Endothelial cell of umbilical vein (primary cell): ENCODE measurements at regions not wholly inside any gene's neighbourhood (a gene's known extent, or its start where the extent isn't known, plus 50 kb on each side); places are given as distances from the start of the nearest gene placed in this dataset.

Source experiments
- BruUV-seq: library from RNA; stranded (reverse); fragments of 400-500 nt; replicated peaks from 2 replicates; lab custom pipeline; 2021; lab: Mats Ljungman, UMichigan
- CTCF ChIA-PET: fragments of 300-600, 350-600 bp; sonication (Branson Sonifier 250); formaldehyde crosslinking; loops from one replicate; lab custom pipeline; 2021; ENCODE audit warnings: antibody characterized with exemption, inconsistent platforms; lab: Charles Lee
- POLR2A ChIA-PET: fragments of 300-600, 350-600 bp; sonication (Branson Sonifier 250); formaldehyde crosslinking; loops from one replicate; lab custom pipeline; 2021; ENCODE audit warnings: antibody characterized with exemption, inconsistent platforms; lab: Charles Lee
- DNase-seq: peaks from one replicate; pipeline ENCODE4 v3.0.0-alpha.2; 2011; ENCODE audit warnings: low read depth, low spot score
- FAIRE-seq: peaks from 2 replicates; lab custom pipeline; 2011; peaks lifted over from hg19 to GRCh38; lab: Jason Lieb, UNC
- H2AFZ ChIP-seq: 2 replicates; pipeline ENCODE4 v1.6.0; 2012; ENCODE audit warnings: low read depth, low read length, control low read depth, inconsistent platforms
- H3K27ac ChIP-seq: 2 replicates; pipeline ENCODE4 v1.5.1; 2011; ENCODE audit warnings: low read depth, mild to moderate bottlenecking, control low read depth, low read length, moderate library complexity; ENCODE audit not compliant: insufficient read depth
- H3K27me3 ChIP-seq, 2 experiments: 2 replicates each; pipeline versions ENCODE4 v1.6.0 to v1.6.1; 2011; ENCODE audit warnings: low read length in 2 of 2, mixed read lengths in 1 of 2; ENCODE audit not compliant: control insufficient read depth in 2 of 2, insufficient read depth in 2 of 2
- H3K36me3 ChIP-seq, 2 experiments: 2 replicates in 1 of 2; 3 replicates in 1 of 2; pipeline ENCODE4 v1.5.1; 2011; ENCODE audit warnings: low read length in 2 of 2, mild to moderate bottlenecking in 1 of 2, moderate library complexity in 1 of 2; ENCODE audit not compliant: control insufficient read depth in 2 of 2, insufficient read depth in 2 of 2; ENCODE audit errors: extremely low read depth in 1 of 2
- H3K4me1 ChIP-seq: 3 replicates; pipeline ENCODE4 v1.5.1; 2011; ENCODE audit warnings: mild to moderate bottlenecking, low read length; ENCODE audit not compliant: control insufficient read depth, insufficient read depth; ENCODE audit errors: extremely low read depth
- H3K4me2 ChIP-seq: 2 replicates; pipeline ENCODE4 v1.6.1; 2011; ENCODE audit warnings: low read length, control low read depth, mixed read lengths; ENCODE audit not compliant: insufficient read depth
- H3K4me3 ChIP-seq, 3 experiments: fragments of 200-600 bp in 1 of 3; sonication (generic), shearing (Covaris generic) in 1 of 3; replicated peaks in 1 of 3; 2 replicates each; pipeline ENCODE4 v1.5.1; 2011 to 2016; ENCODE audit warnings: control low read depth in 3 of 3, low read length in 3 of 3, mild to moderate bottlenecking in 2 of 3, inconsistent platforms in 1 of 3, low read depth in 1 of 3, moderate library complexity in 1 of 3; ENCODE audit not compliant: insufficient read depth in 1 of 3
- H3K79me2 ChIP-seq: 2 replicates; pipeline ENCODE4 v1.6.0; 2012; ENCODE audit warnings: low read length, inconsistent platforms; ENCODE audit not compliant: control insufficient read depth, insufficient read depth
- H3K9ac ChIP-seq: replicated peaks from 2 replicates; pipeline ENCODE3; 2011; ENCODE audit warnings: low read length, control low read depth; ENCODE audit not compliant: insufficient read depth; ENCODE audit errors: extremely low read depth
- H3K9me1 ChIP-seq: replicated peaks from 3 replicates; pipeline ENCODE4 v1.6.0; 2011; ENCODE audit warnings: mild to moderate bottlenecking, low read length; ENCODE audit not compliant: control insufficient read depth, insufficient read depth; ENCODE audit errors: extremely low read depth
- H3K9me3 ChIP-seq: replicated peaks from 2 replicates; pipeline ENCODE4 v1.5.1; 2012; ENCODE audit warnings: low read length, inconsistent platforms; ENCODE audit not compliant: control insufficient read depth, insufficient read depth
- H4K20me1 ChIP-seq: replicated peaks from 2 replicates; pipeline ENCODE3; 2011; ENCODE audit warnings: mild to moderate bottlenecking, low read length; ENCODE audit not compliant: control insufficient read depth, insufficient read depth; ENCODE audit errors: extremely low read depth
- EZH2 ChIP-seq: IDR thresholded peaks from 2 replicates; pipeline ENCODE4 v1.6.1; 2012; ENCODE audit warnings: borderline replicate concordance, low read depth, mild to moderate bottlenecking, moderate library complexity, low read length, inconsistent platforms; ENCODE audit not compliant: severe bottlenecking
- FOS ChIP-seq: IDR thresholded peaks from 2 replicates; pipeline ENCODE4 v1.6.1; 2011; ENCODE audit warnings: mild to moderate bottlenecking, low read length, moderate library complexity, borderline replicate concordance; ENCODE audit not compliant: insufficient read depth
- GATA2 ChIP-seq: IDR thresholded peaks from 2 replicates; pipeline ENCODE4 v1.7.0; 2011; ENCODE audit warnings: low read depth, mild to moderate bottlenecking, moderate library complexity, mixed read lengths, low read length; ENCODE audit not compliant: insufficient read length, insufficient read depth
- JUN ChIP-seq: IDR thresholded peaks from 2 replicates; pipeline ENCODE4 v1.6.1; 2011; ENCODE audit warnings: borderline replicate concordance, low read depth; ENCODE audit not compliant: insufficient read length, insufficient read depth
- MYC ChIP-seq: IDR thresholded peaks from one replicate; pipeline ENCODE4 v1.6.1; 2011; ENCODE audit warnings: mild to moderate bottlenecking, low read depth, low read length
- POLR2A ChIP-seq: IDR thresholded peaks from 2 replicates; pipeline ENCODE4 v1.6.1; 2012; ENCODE audit warnings: low read depth, mild to moderate bottlenecking, control low read depth, low read length
- POLR2AphosphoS5 ChIP-seq: IDR thresholded peaks from 2 replicates; pipeline ENCODE4 v1.6.1; 2012; ENCODE audit warnings: low read depth, mild to moderate bottlenecking, control low read depth, low read length, moderate library complexity; ENCODE audit not compliant: insufficient read depth
- dilution Hi-C: fragments of 300-500 bp; cut with MboI; formaldehyde crosslinking; loops from one replicate; pipeline ENCODE4 v1.15.0; 2019; ENCODE audit warnings: low sequenced_read_pairs; ENCODE audit not compliant: extremely low pct_ligation_motif_present
- intact Hi-C: fragments of 100-400 bp; cut with micrococcal nuclease; formaldehyde crosslinking; loops from one replicate; pipeline ENCODE4 v1.10.0; 2022
- TF ChIP-seq, protein P1 (sequence below): IDR thresholded peaks from 2 replicates; pipeline ENCODE4 v1.6.1; 2011; ENCODE audit not compliant: insufficient read depth, insufficient read length
- TF ChIP-seq, protein P2 (sequence below), 2 donors: IDR thresholded peaks; 1 replicate in 1 of 2; 2 replicates in 1 of 2; pipeline ENCODE4 v1.5.1; 2011; ENCODE audit warnings: low read length in 2 of 2, mild to moderate bottlenecking in 2 of 2, moderate library complexity in 2 of 2, control low read depth in 1 of 2, inconsistent platforms in 1 of 2, low read depth in 1 of 2; ENCODE audit not compliant: insufficient read depth in 1 of 2; ENCODE audit errors: extremely low read depth in 1 of 2

DNA sequence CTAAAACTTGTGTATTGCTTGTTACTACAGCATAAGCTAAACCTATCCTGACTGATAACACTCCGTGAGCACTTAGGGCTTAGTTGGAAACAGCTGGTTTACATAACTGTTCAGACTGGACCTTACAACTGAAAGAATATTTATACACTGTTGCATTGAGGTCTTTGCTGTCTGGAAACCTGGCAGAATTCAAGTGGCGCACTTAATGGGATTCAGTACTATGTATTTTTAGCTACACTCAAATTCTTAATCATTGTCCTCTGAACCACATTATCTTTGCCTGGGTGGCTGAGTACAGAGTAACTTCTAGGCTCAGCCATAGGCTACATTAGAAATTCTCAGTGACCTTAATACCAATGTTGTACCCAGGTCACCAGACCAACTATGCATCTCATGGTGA is 172.9 kb downstream of the PMP22 start:
- Histone ChIP-seq H3K4me3 (no peak overlapping the region), H3K9me3 (no peaks in the 10 kb centered on the region), H3K27ac (no peak overlapping the region), H3K79me2 (no peaks in the 10 kb centered on the region), H3K4me1 (no peaks in the 10 kb centered on the region), H3K4me2 (no peak overlapping the region), H3K9ac (no peak overlapping the region), H3K9me1 (no peaks in the 10 kb centered on the region), H3K36me3 (no peaks in the 10 kb centered on the region), H4K20me1 (no peaks in the 10 kb centered on the region), H2AFZ (no peak overlapping the region), H3K27me3 (no peaks in the 10 kb centered on the region)
- no peak for DNase-seq
- BruUV-seq: no TSS peak
- TF ChIP-seq POLR2AphosphoS5 (no peak), FOS (no peak), JUN (no peak), EZH2 (no peak), MYC (no peak), GATA2 (no peak), POLR2A (no peak)
- TF ChIP-seq, protein P1, sequence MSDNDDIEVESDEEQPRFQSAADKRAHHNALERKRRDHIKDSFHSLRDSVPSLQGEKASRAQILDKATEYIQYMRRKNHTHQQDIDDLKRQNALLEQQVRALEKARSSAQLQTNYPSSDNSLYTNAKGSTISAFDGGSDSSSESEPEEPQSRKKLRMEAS: no peak
- TF ChIP-seq, protein P2, sequence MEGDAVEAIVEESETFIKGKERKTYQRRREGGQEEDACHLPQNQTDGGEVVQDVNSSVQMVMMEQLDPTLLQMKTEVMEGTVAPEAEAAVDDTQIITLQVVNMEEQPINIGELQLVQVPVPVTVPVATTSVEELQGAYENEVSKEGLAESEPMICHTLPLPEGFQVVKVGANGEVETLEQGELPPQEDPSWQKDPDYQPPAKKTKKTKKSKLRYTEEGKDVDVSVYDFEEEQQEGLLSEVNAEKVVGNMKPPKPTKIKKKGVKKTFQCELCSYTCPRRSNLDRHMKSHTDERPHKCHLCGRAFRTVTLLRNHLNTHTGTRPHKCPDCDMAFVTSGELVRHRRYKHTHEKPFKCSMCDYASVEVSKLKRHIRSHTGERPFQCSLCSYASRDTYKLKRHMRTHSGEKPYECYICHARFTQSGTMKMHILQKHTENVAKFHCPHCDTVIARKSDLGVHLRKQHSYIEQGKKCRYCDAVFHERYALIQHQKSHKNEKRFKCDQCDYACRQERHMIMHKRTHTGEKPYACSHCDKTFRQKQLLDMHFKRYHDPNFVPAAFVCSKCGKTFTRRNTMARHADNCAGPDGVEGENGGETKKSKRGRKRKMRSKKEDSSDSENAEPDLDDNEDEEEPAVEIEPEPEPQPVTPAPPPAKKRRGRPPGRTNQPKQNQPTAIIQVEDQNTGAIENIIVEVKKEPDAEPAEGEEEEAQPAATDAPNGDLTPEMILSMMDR (IDR thresholded peaks at IDR 0.05; ENCODE audit: extremely low read depth in 1 of 2, insufficient read depth in 1 of 2, low read depth in 1 of 2, low read length in 2 of 2): no peak
- POLR2A ChIA-PET: no interaction called here
- dilution Hi-C loops: no loop called here
- intact Hi-C loops: no loop called here
- no peak for FAIRE-seq
- CTCF ChIA-PET: no interaction called here
